Right lobe of liver (tissue), 6 donors: ENCODE measurements at regions not wholly inside any gene's neighbourhood (a gene's known extent, or its start where the extent isn't known, plus 50 kb on each side); places are given as distances from the start of the nearest gene placed in this dataset.
"Not testable (repeated sequence)": the region's sequence is repeated elsewhere in the genome, so short reads cannot be mapped to it uniquely, and the experiment has no call there.

Experiments used
- ATAC-seq, 4 donors: fragments of 200-7000 bp; cut with Tn5 transposase; one replicate each; pipeline ENCODE4 v1.9.1; 2020; ENCODE audit warnings: mild to moderate bottlenecking in 4 of 4, moderate library complexity in 4 of 4
- DNase-seq, 3 donors: peaks; one replicate each; pipeline ENCODE4 v3.0.0-alpha.2; 2020
- H3K27ac ChIP-seq, 3 donors: fragments of 200-600 bp; one replicate each; pipeline ENCODE4 v1.8.0; 2022
- H3K27me3 ChIP-seq, 2 donors: fragments of 200-600 bp; one replicate each; pipeline ENCODE4 v1.8.0; 2022
- H3K36me3 ChIP-seq, 4 donors: fragments of 200-600 bp; sonication (generic) in 1 of 4; one replicate each; pipeline versions ENCODE4 v1.5.1 to v1.8.0; 2017 to 2022; ENCODE audit warnings: control low read depth in 1 of 4
- H3K4me1 ChIP-seq, 4 donors: fragments of 200-600 bp; sonication (generic) in 1 of 4; one replicate each; pipeline versions ENCODE4 v1.5.1 to v1.8.0; 2017 to 2022; ENCODE audit warnings: control low read depth in 1 of 4
- H3K4me3 ChIP-seq, 3 donors: fragments of 200-600 bp; one replicate each; pipeline ENCODE4 v1.8.0; 2022
- H3K9me3 ChIP-seq, 4 donors: fragments of 200-600 bp; sonication (generic) in 1 of 4; one replicate each; pipeline versions ENCODE4 v1.5.1 to v1.8.0; 2017 to 2022; ENCODE audit warnings: control low read depth in 1 of 4
- POLR2A ChIP-seq: fragments of 450-650 bp; IDR thresholded peaks from one replicate; pipeline ENCODE4 v1.6.1; 2017; ENCODE audit warnings: antibody characterized with exemption, mild to moderate bottlenecking
- WGBS: methylation state at CpG from one replicate; pipeline ENCODE4 v1.1.6; 2018; ENCODE audit warnings: low coverage, low lambda C conversion rate; ENCODE audit not compliant: insufficient coverage; ENCODE audit errors: missing lambda C conversion rate; 5-methylcytosine and 5-hydroxymethylcytosine counted together
- intact Hi-C, 2 donors: fragments of 100-400 bp; cut with DNase I; formaldehyde crosslinking; loops; one replicate each; pipeline versions ENCODE4 v1.11.2 to v1.14.1; 2022
- TF ChIP-seq, protein P1 (sequence below), 4 donors: fragments of 200-600 bp in 3 of 4; fragments of 450-650 bp in 1 of 4; IDR thresholded peaks; one replicate each; pipeline versions ENCODE4 v1.5.1 to v1.8.0; 2016 to 2022; ENCODE audit warnings: antibody characterized with exemption in 4 of 4, mild to moderate bottlenecking in 2 of 4
- donor health status: DM: no; HTN: yes; CAD: no.
- donor health status: DM: no; HTN: no; CAD: no.
- donor health status: DM: no; HTN: no; CAD: no.
- donor health status: DM: no; HTN: yes; CAD: no.
- donor health status: DM: no; HTN: yes; CAD: no.

DNA sequence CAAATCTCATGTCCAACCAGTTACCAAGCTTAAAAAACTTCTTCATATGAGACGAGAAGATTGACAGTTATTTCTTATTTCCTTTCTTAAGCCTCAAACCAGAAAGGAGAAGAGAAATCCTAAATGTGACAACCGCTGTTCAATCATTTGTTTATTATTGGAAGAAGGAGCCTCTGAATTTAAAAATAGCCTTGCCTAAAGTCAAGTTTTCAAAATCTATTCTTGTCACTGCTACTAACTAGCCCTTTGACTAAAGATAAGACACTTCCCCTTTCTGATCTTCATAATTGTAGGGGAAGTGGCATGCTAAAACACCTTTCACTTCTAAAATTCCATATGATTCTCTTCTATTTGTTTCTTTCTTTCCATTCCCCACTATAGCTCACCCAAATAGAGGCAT lies 106.2 kb upstream of the EMB start:
- no peak for ATAC-seq
- Histone ChIP-seq H3K4me1 (no peaks in the 10 kb centered on the region), H3K36me3 (no peaks in the 10 kb centered on the region), H3K9me3 (no peaks in the 10 kb centered on the region), H3K27ac (no peak overlapping the region), H3K4me3 (no peak overlapping the region), H3K27me3 (no peaks in the 10 kb centered on the region)
- no peak for DNase-seq
- intact Hi-C loops: no loop called here
- TF ChIP-seq, protein P1, sequence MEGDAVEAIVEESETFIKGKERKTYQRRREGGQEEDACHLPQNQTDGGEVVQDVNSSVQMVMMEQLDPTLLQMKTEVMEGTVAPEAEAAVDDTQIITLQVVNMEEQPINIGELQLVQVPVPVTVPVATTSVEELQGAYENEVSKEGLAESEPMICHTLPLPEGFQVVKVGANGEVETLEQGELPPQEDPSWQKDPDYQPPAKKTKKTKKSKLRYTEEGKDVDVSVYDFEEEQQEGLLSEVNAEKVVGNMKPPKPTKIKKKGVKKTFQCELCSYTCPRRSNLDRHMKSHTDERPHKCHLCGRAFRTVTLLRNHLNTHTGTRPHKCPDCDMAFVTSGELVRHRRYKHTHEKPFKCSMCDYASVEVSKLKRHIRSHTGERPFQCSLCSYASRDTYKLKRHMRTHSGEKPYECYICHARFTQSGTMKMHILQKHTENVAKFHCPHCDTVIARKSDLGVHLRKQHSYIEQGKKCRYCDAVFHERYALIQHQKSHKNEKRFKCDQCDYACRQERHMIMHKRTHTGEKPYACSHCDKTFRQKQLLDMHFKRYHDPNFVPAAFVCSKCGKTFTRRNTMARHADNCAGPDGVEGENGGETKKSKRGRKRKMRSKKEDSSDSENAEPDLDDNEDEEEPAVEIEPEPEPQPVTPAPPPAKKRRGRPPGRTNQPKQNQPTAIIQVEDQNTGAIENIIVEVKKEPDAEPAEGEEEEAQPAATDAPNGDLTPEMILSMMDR (IDR thresholded peaks at IDR 0.05): no peak
- no peak for TF ChIP-seq POLR2A
- WGBS: 53% methylated on average over 2 of the region's 2 CpGs

DNA sequence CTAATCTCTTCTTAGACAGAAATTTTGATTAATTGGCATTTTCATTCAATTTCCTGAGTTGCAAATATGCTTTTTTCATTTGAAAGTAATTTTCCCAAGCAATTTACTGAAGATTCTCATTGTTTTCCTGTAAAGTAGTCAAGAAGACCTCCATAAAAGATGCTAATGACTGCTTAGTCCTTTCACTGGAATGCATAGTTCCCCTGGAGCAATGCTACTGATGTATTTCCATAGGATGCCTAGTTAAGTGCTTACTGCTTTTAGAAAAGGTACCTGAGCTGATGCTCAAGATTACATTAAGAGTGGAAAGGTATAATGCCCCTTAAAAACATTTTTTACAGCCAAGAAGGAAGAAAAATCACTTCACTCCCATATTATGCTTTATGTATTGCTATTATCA lies 109.2 kb upstream of the EMB start:
- Histone ChIP-seq H3K27me3 (no peaks in the 10 kb centered on the region), H3K4me1 (no peaks in the 10 kb centered on the region), H3K4me3 (no peak overlapping the region), H3K9me3 (no peaks in the 10 kb centered on the region), H3K36me3 (no peaks in the 10 kb centered on the region), H3K27ac (no peak overlapping the region)
- intact Hi-C loops: no loop called here
- no peak for ATAC-seq
- DNase-seq: no peak
- TF ChIP-seq POLR2A: no peak
- TF ChIP-seq, protein P1 (IDR thresholded peaks at IDR 0.05): no peak

DNA sequence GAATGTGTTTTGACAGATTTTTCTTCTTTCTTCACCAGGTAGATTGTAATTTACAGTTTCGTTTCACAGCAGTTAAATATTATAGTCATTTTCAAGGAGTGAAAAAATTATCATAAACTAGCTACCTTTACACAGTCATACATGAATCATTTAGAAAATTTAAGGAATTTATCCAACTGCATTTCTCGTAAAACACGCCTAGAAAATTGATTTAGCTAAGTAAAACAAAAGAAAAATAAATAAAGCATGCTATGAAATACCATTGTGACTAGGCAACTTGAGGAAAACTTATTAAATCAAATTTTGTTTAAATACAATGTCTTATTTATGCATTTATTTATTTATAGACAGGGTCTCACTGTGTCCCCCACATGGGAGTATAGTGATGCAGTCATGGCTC lies 109.9 kb upstream of the EMB start:
- WGBS: 45% methylated on average over 3 of the region's 3 CpGs
- ATAC-seq (no peak), DNase-seq (no peak)
- intact Hi-C loops: no loop called here
- Histone ChIP-seq H3K9me3 (no peaks in the 10 kb centered on the region), H3K27ac (no peak overlapping the region), H3K4me3 (no peak overlapping the region), H3K4me1 (no peaks in the 10 kb centered on the region), H3K36me3 (no peaks in the 10 kb centered on the region), H3K27me3 (no peaks in the 10 kb centered on the region)
- TF ChIP-seq, protein P1 (IDR thresholded peaks at IDR 0.05): no peak
- no peak for TF ChIP-seq POLR2A

- Histone ChIP-seq H3K4me3 (no peak overlapping the region), H3K4me1 (no peaks in the 10 kb centered on the region), H3K9me3 (no peaks in the 10 kb centered on the region), H3K36me3 (no peaks in the 10 kb centered on the region), H3K27ac (no peak overlapping the region), H3K27me3 (no peaks in the 10 kb centered on the region)
- intact Hi-C loops: no loop called here
- TF ChIP-seq POLR2A: no peak
- TF ChIP-seq, protein P1 (IDR thresholded peaks at IDR 0.05): no peak
- no peak for ATAC-seq
- DNase-seq: no peak
- 59% methylated on average over 2 of the region's 4 CpGs for WGBS
Measured at GRCh38 chr5:50553560-50553984, 112.5 kb upstream of the EMB start.

GRCh38 chr5:50558640-50559039 lies 107.8 kb upstream of the PARP8 start:
- H3K4me1 ChIP-seq, H3K9me3 ChIP-seq, H3K36me3 ChIP-seq, DNase-seq, H3K27me3 ChIP-seq, H3K27ac ChIP-seq, H3K4me3 ChIP-seq, intact Hi-C loops, ATAC-seq: not testable (repeated sequence)
